ENCODE measurements at regions not wholly inside any gene's neighbourhood (a gene's known extent, or its start where the extent isn't known, plus 50 kb on each side); places are given as distances from the start of the nearest gene placed in this dataset.
A peak's percentile ranks its signal among the peaks of the same experiment; 100 is the strongest.

DNA sequence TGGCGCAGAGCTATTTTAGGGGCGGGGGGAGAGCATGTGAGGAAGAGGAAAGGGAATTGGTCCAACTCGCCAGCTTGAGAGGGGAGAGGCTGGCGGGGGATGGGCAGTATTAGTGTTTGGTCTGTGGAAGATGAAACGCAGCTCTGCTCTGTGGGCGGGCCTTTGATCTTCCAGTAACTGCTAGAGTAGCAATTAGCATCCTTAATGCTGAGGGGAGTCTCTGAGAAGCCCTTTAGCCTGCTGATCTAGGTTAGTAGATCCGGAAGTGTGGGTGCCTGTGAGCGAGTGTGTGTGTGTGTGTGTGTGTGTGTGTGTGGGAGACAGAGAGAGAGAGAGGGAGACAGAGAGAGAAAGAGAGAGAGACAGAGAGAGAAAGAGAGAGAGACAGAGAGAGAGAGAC, 117.2 kb upstream of the BACH2 start:
- peak overlapping the region; percentile 86 to 99 (median 95) for H3K27ac Mint-ChIP-seq
- Histone ChIP-seq H3K9me3 (ENCODE audit: low read length) (no peaks in the 10 kb centered on the region), H3K27me3 (ENCODE audit: insufficient read depth, low read length, poor library complexity, severe bottlenecking) (no peaks in the 10 kb centered on the region), H3K27ac (ENCODE audit: low read depth, low read length) (no peak overlapping the region), H3K4me3 (ENCODE audit: low read length) (peak overlapping the region; percentile 10), H3K4me1 (ENCODE audit: insufficient read depth, low read length) (peaks cover 33% of the 10 kb centered on the region), H3K36me3 (ENCODE audit: insufficient read depth, low read length) (no peaks in the 10 kb centered on the region)
- peak overlapping the region; percentile 68 to 92 (median 84) for H3K4me3 Mint-ChIP-seq
- peaks cover 37 to 50% (median 48%) of the 10 kb centered on the region in 3 donors for H3K4me1 Mint-ChIP-seq
- H3K36me3 Mint-ChIP-seq: peaks cover 0 to 2% (median 2%) of the 10 kb centered on the region in 3 donors
- DNase-seq: peak; percentile 50 to 91 (median 76)
- peaks cover 0 to 3% (median 2%) of the 10 kb centered on the region in 5 donors for H3K9me3 Mint-ChIP-seq
- POLR2A ChIA-PET: interaction anchor here (0.6 to 1.4 kb wide), 7 partner anchors 11 to 590 kb away, joined by 3 to 5 read pairs (median 4); no protein-coding TSS in a partner anchor
- H3K27me3 Mint-ChIP-seq: peaks cover 0 to 6% of the 10 kb centered on the region in 2 donors
- CTCF ChIA-PET: interaction anchor here (0.6 to 4.8 kb wide), 10 partner anchors 11 to 474 kb away, joined by 3 to 31 read pairs (median 5); no protein-coding TSS in a partner anchor

DNA sequence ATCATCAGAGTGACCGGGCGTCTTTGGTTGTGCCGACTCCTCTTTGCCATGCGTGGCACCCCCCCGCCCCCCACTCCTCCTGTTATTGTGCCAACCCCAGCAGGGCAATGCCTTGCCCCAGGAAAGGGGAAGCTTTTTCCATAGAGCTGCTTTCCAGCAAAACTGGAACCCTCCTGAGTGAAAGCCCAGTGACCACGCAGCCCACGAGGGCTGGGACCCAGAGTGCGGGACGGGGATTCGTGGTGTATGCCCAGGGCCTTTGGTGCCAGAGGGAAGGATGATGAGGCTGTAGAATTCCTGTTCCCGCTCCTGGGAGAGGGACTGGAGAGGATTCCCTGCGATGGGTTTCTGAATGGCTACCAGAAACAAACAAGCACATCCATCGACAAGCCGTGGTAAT, 116.8 kb upstream of the BACH2 start:
- peak overlapping the region; percentile 68 to 92 (median 84) for H3K4me3 Mint-ChIP-seq
- peaks cover 0 to 2% (median 0%) of the 10 kb centered on the region in 3 donors for H3K36me3 Mint-ChIP-seq
- ChIA-PET POLR2A (interaction anchor here (0.6 to 1.4 kb wide), 7 partner anchors 9 to 589 kb away, joined by 3 to 5 read pairs (median 4); no protein-coding TSS in a partner anchor), CTCF (interaction anchor here (0.6 to 4.8 kb wide), 10 partner anchors 11 to 473 kb away, joined by 3 to 31 read pairs (median 6); partner anchors contain the start of gene BACH2)
- peak overlapping the region; percentile 86 to 99 (median 95) for H3K27ac Mint-ChIP-seq
- no peaks in the 10 kb centered on the region for H3K9me3 ChIP-seq (ENCODE audit: low read length)
- H3K27me3 Mint-ChIP-seq: peaks cover 0 to 6% of the 10 kb centered on the region in 2 donors
- H3K27ac ChIP-seq (ENCODE audit: low read depth, low read length): no peak overlapping the region
- peak overlapping the region; percentile 10 for H3K4me3 ChIP-seq (ENCODE audit: low read length)
- no peaks in the 10 kb centered on the region for H3K27me3 ChIP-seq (ENCODE audit: insufficient read depth, low read length, poor library complexity, severe bottlenecking)
- DNase-seq: peak in 1 of 5 donors; percentile 48
- H3K9me3 Mint-ChIP-seq: peaks cover 0 to 3% (median 2%) of the 10 kb centered on the region in 5 donors
- no peaks in the 10 kb centered on the region for H3K36me3 ChIP-seq (ENCODE audit: insufficient read depth, low read length)
- peaks cover 37 to 50% (median 48%) of the 10 kb centered on the region in 3 donors for H3K4me1 Mint-ChIP-seq
- H3K4me1 ChIP-seq (ENCODE audit: insufficient read depth, low read length): peaks cover 33% of the 10 kb centered on the region

DNA sequence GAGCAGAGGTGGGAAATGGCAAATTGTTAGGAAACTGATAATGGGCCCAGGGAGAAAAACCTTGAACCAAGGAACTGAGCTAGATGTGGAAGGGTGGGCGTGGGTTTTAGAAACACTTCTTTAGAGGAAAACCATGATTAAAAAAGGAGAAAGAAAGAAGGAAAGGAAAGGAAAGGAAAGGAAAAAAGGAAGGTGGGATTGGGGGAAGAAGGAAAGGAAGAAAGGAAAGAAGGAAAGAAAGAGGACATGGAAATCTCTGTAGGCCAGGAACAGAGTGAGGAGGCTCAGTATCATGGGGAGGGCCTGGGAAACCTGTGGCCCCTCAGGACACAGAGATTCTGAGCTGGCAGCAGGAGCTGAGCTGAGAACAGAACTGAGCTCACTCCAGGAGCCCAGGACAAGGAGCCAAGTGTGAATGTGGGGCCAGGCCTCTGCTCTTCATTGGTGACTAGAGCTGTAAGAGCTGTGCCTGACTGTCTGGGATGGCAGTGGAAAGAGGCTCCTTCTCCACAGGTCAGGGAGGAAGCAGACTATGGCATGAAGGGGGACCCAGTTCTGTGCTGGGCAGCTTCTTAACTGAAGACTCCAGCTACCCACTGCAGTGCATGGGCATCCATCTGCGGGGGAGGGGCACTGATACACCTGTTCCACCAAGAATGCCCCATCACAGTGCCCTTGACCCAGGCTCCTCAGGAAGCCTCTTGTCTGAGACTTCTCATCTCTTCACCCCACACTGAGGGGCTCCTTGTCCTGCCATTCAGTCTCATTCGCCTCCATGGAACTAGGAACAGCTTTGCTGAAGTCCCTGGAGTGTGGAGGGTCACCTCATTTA, 116.1 kb upstream of the BACH2 start:
- DNase-seq: no peak
- H3K27me3 ChIP-seq (ENCODE audit: insufficient read depth, low read length, poor library complexity, severe bottlenecking): no peaks in the 10 kb centered on the region
- peaks cover 33% of the 10 kb centered on the region for H3K4me1 ChIP-seq (ENCODE audit: insufficient read depth, low read length)
- CTCF ChIA-PET: interaction anchor here (0.7 to 4.8 kb wide), 8 partner anchors 10 to 472 kb away, joined by 3 to 31 read pairs (median 6); partner anchors contain the start of gene BACH2
- Mint-ChIP-seq H3K27me3 (peaks cover 0 to 6% of the 10 kb centered on the region in 2 donors), H3K27ac (peak overlapping the region; percentile 40 to 98 (median 90)), H3K4me3 (peak overlapping the region in 6 of 7 donors; percentile 1 to 92 (median 21)), H3K36me3 (peaks cover 0 to 2% (median 0%) of the 10 kb centered on the region in 3 donors), H3K4me1 (peaks cover 37 to 50% (median 49%) of the 10 kb centered on the region in 3 donors), H3K9me3 (peaks cover 0 to 3% (median 2%) of the 10 kb centered on the region in 5 donors)
- H3K4me3 ChIP-seq (ENCODE audit: low read length): no peak overlapping the region
- no peaks in the 10 kb centered on the region for H3K36me3 ChIP-seq (ENCODE audit: insufficient read depth, low read length)
- POLR2A ChIA-PET: interaction anchor here (1.0 to 1.4 kb wide), 3 partner anchors 9 to 11 kb away, joined by 3 to 5 read pairs (median 4); no protein-coding TSS in a partner anchor
- no peak overlapping the region for H3K27ac ChIP-seq (ENCODE audit: low read depth, low read length)
- H3K9me3 ChIP-seq (ENCODE audit: low read length): no peaks in the 10 kb centered on the region

DNA sequence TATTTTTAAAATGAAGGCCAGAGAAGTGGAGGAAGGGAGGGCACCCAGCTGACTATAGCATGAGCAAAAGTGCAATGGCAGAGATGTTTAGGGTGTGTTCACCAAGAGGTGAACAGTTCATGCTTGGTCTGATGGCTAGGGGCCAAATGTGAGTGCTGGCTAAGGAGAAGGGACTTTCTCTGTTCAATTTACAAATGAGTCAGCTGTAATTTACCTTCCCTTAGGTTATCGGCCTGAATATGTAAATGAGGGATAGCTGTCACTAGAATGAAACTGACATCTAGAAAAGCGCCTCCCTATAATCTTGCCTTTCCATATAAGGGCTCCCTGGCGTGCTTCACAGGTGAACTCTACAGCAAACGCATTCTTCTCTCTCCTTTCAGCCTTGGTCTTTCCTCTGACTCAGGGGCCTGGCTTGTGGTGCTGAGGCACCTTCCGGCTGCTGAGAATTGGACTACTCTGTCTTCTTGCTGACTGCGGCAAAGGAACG, 114.7 kb upstream of the BACH2 start:
- Mint-ChIP-seq H3K27ac (peak overlapping the region; percentile 35 to 92 (median 86)), H3K27me3 (peaks cover 0 to 6% of the 10 kb centered on the region in 2 donors), H3K9me3 (peaks cover 0 to 3% (median 2%) of the 10 kb centered on the region in 5 donors), H3K4me3 (peak overlapping the region in 3 of 7 donors; percentile 22 to 34 (median 27)), H3K4me1 (peaks cover 47 to 63% (median 61%) of the 10 kb centered on the region in 3 donors), H3K36me3 (peaks cover 0 to 2% (median 0%) of the 10 kb centered on the region in 3 donors)
- no peaks in the 10 kb centered on the region for H3K9me3 ChIP-seq (ENCODE audit: low read length)
- ChIA-PET POLR2A (interaction anchor here (0.6 to 1.5 kb wide), 6 partner anchors 9 to 114 kb away, joined by 3 to 5 read pairs (median 3); no protein-coding TSS in a partner anchor), CTCF (interaction anchor here (1.2 to 4.7 kb wide), 5 partner anchors 12 to 114 kb away, joined by 3 to 30 read pairs (median 5); partner anchors contain the start of gene BACH2)
- H3K27me3 ChIP-seq (ENCODE audit: insufficient read depth, low read length, poor library complexity, severe bottlenecking): no peaks in the 10 kb centered on the region
- no peaks in the 10 kb centered on the region for H3K36me3 ChIP-seq (ENCODE audit: insufficient read depth, low read length)
- peak in 4 of 5 donors; percentile 21 to 77 (median 41) for DNase-seq
- no peak overlapping the region for H3K4me3 ChIP-seq (ENCODE audit: low read length)
- H3K27ac ChIP-seq (ENCODE audit: low read depth, low read length): no peak overlapping the region
- peaks cover 33% of the 10 kb centered on the region for H3K4me1 ChIP-seq (ENCODE audit: insufficient read depth, low read length)

DNA sequence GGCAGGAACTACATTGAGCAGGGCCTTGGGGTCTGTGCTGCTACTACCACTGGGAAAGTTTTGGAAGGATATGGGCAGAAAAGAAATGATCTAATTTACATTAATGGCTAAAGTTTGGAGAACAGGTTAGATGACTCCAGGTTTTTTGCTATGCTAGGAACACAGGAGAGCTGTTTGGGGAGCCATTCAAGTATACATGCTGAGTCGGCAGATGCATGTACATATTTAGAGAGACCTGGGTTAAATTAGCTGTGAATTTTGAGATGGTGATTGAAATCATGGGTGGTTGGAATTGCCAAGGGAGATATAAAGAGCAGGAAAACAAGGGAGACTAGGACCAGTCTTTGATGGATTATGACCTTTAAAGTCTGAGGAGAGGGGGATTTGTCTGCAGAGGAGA, 113.1 kb upstream of the BACH2 start:
- DNase-seq: no peak
- Histone ChIP-seq H3K9me3 (ENCODE audit: low read length) (no peaks in the 10 kb centered on the region), H3K4me3 (ENCODE audit: low read length) (no peak overlapping the region), H3K27ac (ENCODE audit: low read depth, low read length) (no peak overlapping the region), H3K27me3 (ENCODE audit: insufficient read depth, low read length, poor library complexity, severe bottlenecking) (no peaks in the 10 kb centered on the region), H3K4me1 (ENCODE audit: insufficient read depth, low read length) (peaks cover 33% of the 10 kb centered on the region), H3K36me3 (ENCODE audit: insufficient read depth, low read length) (no peaks in the 10 kb centered on the region)
- Mint-ChIP-seq H3K9me3 (peaks cover 0 to 3% (median 2%) of the 10 kb centered on the region in 5 donors), H3K36me3 (peaks cover 0 to 2% (median 0%) of the 10 kb centered on the region in 3 donors), H3K27me3 (peaks cover 0 to 6% of the 10 kb centered on the region in 2 donors), H3K4me3 (no peak overlapping the region), H3K27ac (peak overlapping the region in 1 of 8 donors; percentile 1), H3K4me1 (peaks cover 48 to 68% (median 62%) of the 10 kb centered on the region in 3 donors)
- CTCF ChIA-PET: interaction anchor here (2.4 kb wide), 1 partner anchor 11 kb away, joined by 7 read pairs; no protein-coding TSS in a partner anchor
- POLR2A ChIA-PET: interaction anchor here (1.2 kb wide), 1 partner anchor 16 kb away, joined by 3 read pairs; no protein-coding TSS in a partner anchor

DNA sequence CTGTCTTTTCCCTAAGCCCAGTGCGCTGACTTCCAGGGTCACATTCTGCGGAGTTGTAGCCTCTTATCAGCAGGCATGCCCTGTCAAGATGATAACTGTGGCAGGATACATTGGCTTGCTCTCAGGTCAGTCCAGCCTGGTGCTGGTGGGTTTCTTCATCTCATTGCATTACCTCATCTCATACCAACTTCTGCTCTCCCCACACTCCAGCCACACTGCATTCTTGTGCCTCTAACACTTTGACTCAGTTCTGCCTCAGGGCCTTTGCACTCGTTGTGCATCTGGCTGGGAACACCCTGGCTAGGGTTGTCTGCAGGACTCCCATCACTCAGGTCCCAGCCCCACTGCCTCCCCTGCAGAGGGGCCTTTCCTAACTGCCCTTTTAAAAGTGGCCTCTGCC, 110.3 kb upstream of the BACH2 start:
- CTCF ChIA-PET: interaction anchor here (1.7 kb wide), 1 partner anchor 14 kb away, joined by 7 read pairs; no protein-coding TSS in a partner anchor

DNA sequence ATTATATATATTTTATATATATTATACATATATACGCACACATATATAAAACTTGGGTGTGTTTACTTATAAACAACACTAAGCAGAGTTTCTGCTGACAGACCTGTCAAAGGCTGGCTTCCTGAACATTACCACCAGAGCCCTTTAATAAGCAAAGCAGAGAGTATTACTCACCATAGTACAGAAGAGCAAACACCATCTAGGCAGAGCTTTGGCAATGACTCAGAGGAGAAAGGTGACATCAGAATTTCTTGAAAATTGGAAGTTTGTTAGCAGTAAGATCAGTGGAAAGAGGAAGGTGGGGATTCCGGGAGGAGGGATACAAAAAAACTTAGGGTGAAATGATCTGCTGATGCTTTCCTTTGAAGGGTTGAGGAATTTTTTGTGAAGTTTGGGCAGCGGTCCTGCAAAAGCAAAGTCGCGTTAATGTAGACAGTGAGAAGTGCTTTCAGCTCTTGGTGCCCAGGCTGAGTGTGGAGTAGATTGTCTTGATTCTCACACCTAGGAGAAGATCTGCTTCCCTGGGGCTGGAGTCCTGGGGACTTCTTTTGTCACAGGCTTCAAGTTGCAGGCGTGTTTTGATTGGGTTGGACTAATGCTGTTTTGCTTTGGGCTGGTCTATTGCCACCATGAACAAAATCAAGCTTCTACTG, 109.6 kb upstream of the BACH2 start:
- Mint-ChIP-seq H3K4me3 (peak overlapping the region in 2 of 7 donors; percentile 13 to 29), H3K9me3 (no peaks in the 10 kb centered on the region), H3K4me1 (peaks cover 43 to 64% (median 57%) of the 10 kb centered on the region in 3 donors), H3K27me3 (no peaks in the 10 kb centered on the region), H3K36me3 (no peaks in the 10 kb centered on the region), H3K27ac (peak overlapping the region in 6 of 8 donors; percentile 21 to 86 (median 70))
- Histone ChIP-seq H3K27me3 (ENCODE audit: insufficient read depth, low read length, poor library complexity, severe bottlenecking) (no peaks in the 10 kb centered on the region), H3K27ac (ENCODE audit: low read depth, low read length) (no peak overlapping the region), H3K9me3 (ENCODE audit: low read length) (no peaks in the 10 kb centered on the region), H3K4me1 (ENCODE audit: insufficient read depth, low read length) (peaks cover 28% of the 10 kb centered on the region), H3K4me3 (ENCODE audit: low read length) (no peak overlapping the region), H3K36me3 (ENCODE audit: insufficient read depth, low read length) (no peaks in the 10 kb centered on the region)
- no peak for DNase-seq
- POLR2A ChIA-PET: no interaction called here
- CTCF ChIA-PET: interaction anchor here (1.1 to 1.3 kb wide), 2 partner anchors 13 to 466 kb away, joined by 3 read pairs; no protein-coding TSS in a partner anchor

More for the DNA sequence above, 110.3 kb upstream of the BACH2 start:
- no peaks in the 10 kb centered on the region for H3K9me3 Mint-ChIP-seq
- H3K27ac Mint-ChIP-seq: peak overlapping the region in 1 of 8 donors; percentile 3
- H3K4me3 Mint-ChIP-seq: no peak overlapping the region
- POLR2A ChIA-PET: no interaction called here
- Histone ChIP-seq H3K4me3 (ENCODE audit: low read length) (no peak overlapping the region), H3K9me3 (ENCODE audit: low read length) (no peaks in the 10 kb centered on the region), H3K27me3 (ENCODE audit: insufficient read depth, low read length, poor library complexity, severe bottlenecking) (no peaks in the 10 kb centered on the region), H3K27ac (ENCODE audit: low read depth, low read length) (no peak overlapping the region), H3K36me3 (ENCODE audit: insufficient read depth, low read length) (no peaks in the 10 kb centered on the region), H3K4me1 (ENCODE audit: insufficient read depth, low read length) (peaks cover 26% of the 10 kb centered on the region)
- peaks cover 42 to 65% (median 59%) of the 10 kb centered on the region in 3 donors for H3K4me1 Mint-ChIP-seq
- no peak for DNase-seq
- peaks cover 0 to 1% of the 10 kb centered on the region in 2 donors for H3K27me3 Mint-ChIP-seq
- no peaks in the 10 kb centered on the region for H3K36me3 Mint-ChIP-seq
